ENCODE measurements at regions not wholly inside any gene's neighbourhood (a gene's known extent, or its start where the extent isn't known, plus 50 kb on each side); places are given as distances from the start of the nearest gene placed in this dataset.

- no peak for DNase-seq
- Histone ChIP-seq H3K36me3 (no peaks in the 10 kb centered on the region), H3K9me3 (peaks cover 0 to 6% (median under 1%) of the 10 kb centered on the region in 4 donors), H3K4me3 (no peak overlapping the region), H3K27me3 (no peaks in the 10 kb centered on the region), H3K27ac (no peak overlapping the region), H3K4me1 (peaks cover 0 to 2% (median 0%) of the 10 kb centered on the region in 4 donors)
- intact Hi-C loops (cut with DNase I), result no loop called here
- TF ChIP-seq POLR2A (IDR thresholded peaks at IDR 0.05), result no peak
- TF ChIP-seq, protein P1, sequence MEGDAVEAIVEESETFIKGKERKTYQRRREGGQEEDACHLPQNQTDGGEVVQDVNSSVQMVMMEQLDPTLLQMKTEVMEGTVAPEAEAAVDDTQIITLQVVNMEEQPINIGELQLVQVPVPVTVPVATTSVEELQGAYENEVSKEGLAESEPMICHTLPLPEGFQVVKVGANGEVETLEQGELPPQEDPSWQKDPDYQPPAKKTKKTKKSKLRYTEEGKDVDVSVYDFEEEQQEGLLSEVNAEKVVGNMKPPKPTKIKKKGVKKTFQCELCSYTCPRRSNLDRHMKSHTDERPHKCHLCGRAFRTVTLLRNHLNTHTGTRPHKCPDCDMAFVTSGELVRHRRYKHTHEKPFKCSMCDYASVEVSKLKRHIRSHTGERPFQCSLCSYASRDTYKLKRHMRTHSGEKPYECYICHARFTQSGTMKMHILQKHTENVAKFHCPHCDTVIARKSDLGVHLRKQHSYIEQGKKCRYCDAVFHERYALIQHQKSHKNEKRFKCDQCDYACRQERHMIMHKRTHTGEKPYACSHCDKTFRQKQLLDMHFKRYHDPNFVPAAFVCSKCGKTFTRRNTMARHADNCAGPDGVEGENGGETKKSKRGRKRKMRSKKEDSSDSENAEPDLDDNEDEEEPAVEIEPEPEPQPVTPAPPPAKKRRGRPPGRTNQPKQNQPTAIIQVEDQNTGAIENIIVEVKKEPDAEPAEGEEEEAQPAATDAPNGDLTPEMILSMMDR (IDR thresholded peaks at IDR 0.05), result no peak
- 65% methylated on average over 5 of the region's 8 CpGs for WGBS (ENCODE audit: insufficient coverage, low coverage, low lambda C conversion rate, missing lambda C conversion rate)
- no peak for ATAC-seq
Measured at GRCh38 chr15:70329179-70329578, 231.5 kb upstream of the TLE3 start.

DNA sequence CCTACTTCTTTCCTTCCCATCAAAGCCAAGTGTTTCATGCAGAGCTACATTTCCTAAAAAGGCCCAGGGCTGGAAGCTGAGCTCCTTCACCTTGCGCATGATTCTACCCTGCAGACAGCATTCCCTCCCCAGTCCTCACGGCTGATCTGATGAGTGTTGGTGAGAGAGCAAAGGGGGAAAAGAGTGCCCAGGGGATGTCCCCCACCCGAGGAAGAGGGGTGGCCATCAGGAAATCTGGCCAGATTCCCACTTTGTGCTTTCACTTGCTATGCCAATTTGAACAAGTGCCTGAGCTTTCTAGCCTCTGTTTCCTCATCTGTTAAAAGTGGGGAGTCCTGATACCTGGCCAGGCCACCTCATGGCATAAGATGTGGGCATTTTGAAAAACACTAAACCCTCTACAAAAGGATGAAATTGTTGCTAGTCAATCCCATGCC, 231.0 kb upstream of the TLE3 start:
- DNase-seq (no peak), ATAC-seq (no peak)
- H3K4me3 ChIP-seq, result no peak overlapping the region
- peaks cover 0 to 6% (median 0%) of the 10 kb centered on the region in 4 donors for H3K9me3 ChIP-seq
- H3K36me3 ChIP-seq, result no peaks in the 10 kb centered on the region
- H3K27me3 ChIP-seq, result no peaks in the 10 kb centered on the region
- intact Hi-C loops (cut with DNase I), result no loop called here
- peaks cover 0 to 6% (median 0%) of the 10 kb centered on the region in 4 donors for H3K4me1 ChIP-seq
- no peak for TF ChIP-seq POLR2A (IDR thresholded peaks at IDR 0.05)
- TF ChIP-seq, protein P1 (IDR thresholded peaks at IDR 0.05), result no peak
- no peak overlapping the region for H3K27ac ChIP-seq
- 67% methylated on average over 3 of the region's 3 CpGs for WGBS (ENCODE audit: insufficient coverage, low coverage, low lambda C conversion rate, missing lambda C conversion rate)

DNA sequence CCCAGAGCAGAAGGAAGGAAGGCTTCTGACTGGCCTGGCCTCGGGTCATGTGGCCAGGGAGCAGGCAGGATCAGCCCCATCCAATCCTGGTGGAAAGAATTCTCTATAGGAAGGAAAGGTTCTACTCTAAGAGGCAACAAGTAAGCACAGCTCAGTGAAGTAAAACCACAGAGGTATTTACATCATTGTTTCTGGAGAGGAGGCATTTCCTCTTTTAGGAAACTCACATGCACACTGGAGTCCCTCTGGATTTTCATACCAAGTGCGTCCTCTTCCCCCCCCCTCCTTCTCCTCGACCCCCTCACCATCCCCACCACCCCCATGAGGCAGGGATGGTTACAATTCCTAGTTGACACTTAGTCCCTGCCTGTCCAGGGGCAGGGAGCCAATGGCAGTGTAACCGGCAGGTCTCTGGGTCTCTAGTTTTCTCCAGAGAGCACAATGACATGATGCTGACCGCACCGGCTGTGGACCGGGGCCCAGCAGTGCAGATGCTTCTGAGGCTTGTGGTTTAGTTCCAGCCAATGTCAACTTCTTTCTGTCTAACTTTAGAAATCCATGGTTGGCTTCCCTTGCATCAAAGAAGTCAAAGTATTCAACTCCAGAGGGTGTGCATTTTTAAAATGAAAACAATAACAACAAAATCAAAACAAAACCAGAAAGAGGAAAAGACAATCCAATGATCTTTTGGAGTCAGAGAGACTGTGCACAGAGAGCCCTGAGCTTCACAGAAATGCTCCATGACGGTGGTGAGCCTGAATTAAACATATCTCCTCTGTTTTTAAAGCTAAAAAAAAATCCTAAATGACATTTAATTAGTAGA, 230.3 kb upstream of the TLE3 start:
- no peak for DNase-seq
- Histone ChIP-seq H3K27me3 (no peaks in the 10 kb centered on the region), H3K27ac (no peak overlapping the region), H3K9me3 (peaks cover 0 to 2% (median 0%) of the 10 kb centered on the region in 4 donors), H3K4me3 (no peak overlapping the region), H3K4me1 (peaks cover 0 to 6% (median 0%) of the 10 kb centered on the region in 4 donors), H3K36me3 (no peaks in the 10 kb centered on the region)
- WGBS (ENCODE audit: insufficient coverage, low coverage, low lambda C conversion rate, missing lambda C conversion rate), result 46% methylated on average over 8 of the region's 8 CpGs
- no peak for TF ChIP-seq POLR2A (IDR thresholded peaks at IDR 0.05)
- TF ChIP-seq, protein P1 (IDR thresholded peaks at IDR 0.05), result no peak
- no peak for ATAC-seq
- intact Hi-C loops (cut with DNase I), result no loop called here

- no peak for ATAC-seq
- intact Hi-C loops (cut with DNase I), result no loop called here
- DNase-seq, result no peak
- Histone ChIP-seq H3K4me1 (peaks cover 0 to 6% (median 0%) of the 10 kb centered on the region in 4 donors), H3K4me3 (no peak overlapping the region), H3K36me3 (no peaks in the 10 kb centered on the region), H3K9me3 (no peaks in the 10 kb centered on the region), H3K27me3 (no peaks in the 10 kb centered on the region), H3K27ac (no peak overlapping the region)
- WGBS (ENCODE audit: insufficient coverage, low coverage, low lambda C conversion rate, missing lambda C conversion rate), result 94% methylated on average over 3 of the region's 3 CpGs
- TF ChIP-seq, protein P1 (IDR thresholded peaks at IDR 0.05), result no peak
- TF ChIP-seq POLR2A (IDR thresholded peaks at IDR 0.05), result no peak
Measured at GRCh38 chr15:70327328-70327855, 229.7 kb upstream of the TLE3 start.
